MG63 (cell line): ENCODE measurements at regions not wholly inside any gene's neighbourhood (a gene's known extent, or its start where the extent isn't known, plus 50 kb on each side); places are given as distances from the start of the nearest gene placed in this dataset.

Experiments
- DNase-seq: peaks from one replicate; pipeline ENCODE4 v3.0.0-alpha.2; 2020
- H3K27me3 ChIP-seq: fragments of 250-450 bp; sonication (Bioruptor Pico); 2 replicates; pipeline ENCODE4 v1.5.1; 2020; ENCODE audit warnings: mild to moderate bottlenecking, moderate library complexity
- H3K36me3 ChIP-seq: fragments of 250-450 bp; sonication (Bioruptor Pico); 2 replicates; pipeline ENCODE4 v1.5.1; 2020; ENCODE audit warnings: mild to moderate bottlenecking, moderate library complexity
- H3K4me3 ChIP-seq: fragments of 250-450 bp; sonication (Bioruptor Pico); 2 replicates; pipeline ENCODE4 v1.5.1; 2020; ENCODE audit warnings: mild to moderate bottlenecking, moderate library complexity
- H3K9me3 ChIP-seq: fragments of 250-450 bp; sonication (Bioruptor Pico); 2 replicates; pipeline ENCODE4 v1.5.1; 2020; ENCODE audit warnings: mild to moderate bottlenecking, moderate library complexity

DNA sequence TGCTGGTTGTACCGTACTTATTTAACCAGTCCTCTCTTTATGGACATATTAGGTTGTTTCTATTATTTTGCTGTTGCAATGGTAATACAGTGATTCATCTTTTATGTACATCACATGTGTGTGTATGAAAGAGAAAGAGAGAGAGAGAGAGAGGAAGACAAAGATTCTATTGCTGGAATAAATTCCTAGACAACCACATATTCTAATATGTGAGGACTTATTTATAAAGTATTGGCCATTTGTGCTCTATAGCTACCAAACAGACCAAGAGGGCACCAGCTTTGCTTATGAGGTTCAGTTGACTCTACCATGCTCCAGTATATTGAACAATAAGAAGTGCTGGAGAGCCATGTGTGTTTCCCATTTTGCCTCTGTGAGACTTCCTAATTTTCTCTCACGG lies 513.5 kb downstream of the DMAC1 start:
- Histone ChIP-seq H3K9me3 (no peaks in the 10 kb centered on the region), H3K27me3 (no peaks in the 10 kb centered on the region), H3K4me3 (no peak overlapping the region), H3K36me3 (no peaks in the 10 kb centered on the region)
- DNase-seq: no peak

DNA sequence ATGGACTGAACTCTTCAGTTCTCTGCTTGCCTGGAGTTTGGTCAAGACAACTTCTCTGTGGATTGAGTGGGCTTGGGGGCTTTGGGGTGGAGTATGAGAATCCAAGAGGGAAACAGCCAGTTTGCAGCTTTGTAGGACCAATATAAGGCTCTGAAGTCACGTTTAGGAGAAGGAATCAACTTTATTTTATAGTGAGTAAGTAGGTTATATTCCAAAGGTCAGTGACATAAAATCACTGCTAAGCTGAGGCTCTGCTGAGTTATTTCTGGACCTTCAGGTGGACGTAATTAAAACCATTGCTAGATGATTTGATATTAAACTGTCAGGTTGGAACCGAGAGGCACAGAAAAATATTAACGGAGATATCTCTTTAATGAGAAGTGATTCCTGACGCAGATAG lies 514.4 kb downstream of the DMAC1 start:
- DNase-seq: no peak
- Histone ChIP-seq H3K27me3 (no peaks in the 10 kb centered on the region), H3K4me3 (no peak overlapping the region), H3K36me3 (no peaks in the 10 kb centered on the region), H3K9me3 (no peaks in the 10 kb centered on the region)

DNA sequence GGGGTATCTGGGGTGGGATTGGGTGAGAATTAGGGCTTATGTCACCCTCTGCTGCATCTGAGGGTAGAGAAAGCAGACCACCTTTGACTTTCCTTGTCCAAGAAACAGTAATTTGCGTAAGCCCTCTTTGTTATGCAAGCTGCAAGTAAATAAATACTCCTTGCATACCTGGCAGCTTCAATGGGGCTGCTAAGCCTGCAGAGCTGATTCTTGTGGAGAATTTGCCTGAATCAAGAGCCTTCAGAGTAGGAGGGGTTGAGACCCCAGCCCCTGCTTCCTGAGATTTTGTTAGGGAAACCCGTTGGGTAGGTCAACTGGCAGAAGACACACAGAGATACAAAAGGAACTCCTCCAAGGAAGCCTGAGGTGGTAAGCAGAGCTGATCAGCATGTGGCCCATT lies 515.1 kb downstream of the DMAC1 start:
- H3K4me3 ChIP-seq: no peak overlapping the region
- no peaks in the 10 kb centered on the region for H3K9me3 ChIP-seq
- no peaks in the 10 kb centered on the region for H3K36me3 ChIP-seq
- no peaks in the 10 kb centered on the region for H3K27me3 ChIP-seq
- no peak for DNase-seq

DNA sequence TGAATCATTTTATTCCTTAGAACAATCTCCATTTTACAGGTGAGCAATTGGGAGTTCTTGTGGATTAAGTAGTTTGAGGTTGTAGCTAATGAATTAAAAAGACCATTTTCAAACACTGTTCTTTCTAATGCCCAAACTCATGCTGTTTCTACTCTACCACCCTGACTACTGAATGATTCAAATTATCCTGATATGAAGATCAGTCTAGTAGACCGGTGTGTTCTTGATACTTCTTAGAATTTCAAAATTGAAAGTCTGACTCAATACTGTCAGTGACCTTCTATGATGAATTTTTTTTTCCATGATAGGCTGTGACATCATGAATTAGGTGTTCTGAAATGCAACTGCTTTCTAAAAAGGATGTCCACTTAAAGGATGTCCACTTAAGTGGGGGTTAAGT lies 515.5 kb downstream of the DMAC1 start:
- DNase-seq: no peak
- Histone ChIP-seq H3K9me3 (no peaks in the 10 kb centered on the region), H3K27me3 (no peaks in the 10 kb centered on the region), H3K36me3 (no peaks in the 10 kb centered on the region), H3K4me3 (no peak overlapping the region)

DNA sequence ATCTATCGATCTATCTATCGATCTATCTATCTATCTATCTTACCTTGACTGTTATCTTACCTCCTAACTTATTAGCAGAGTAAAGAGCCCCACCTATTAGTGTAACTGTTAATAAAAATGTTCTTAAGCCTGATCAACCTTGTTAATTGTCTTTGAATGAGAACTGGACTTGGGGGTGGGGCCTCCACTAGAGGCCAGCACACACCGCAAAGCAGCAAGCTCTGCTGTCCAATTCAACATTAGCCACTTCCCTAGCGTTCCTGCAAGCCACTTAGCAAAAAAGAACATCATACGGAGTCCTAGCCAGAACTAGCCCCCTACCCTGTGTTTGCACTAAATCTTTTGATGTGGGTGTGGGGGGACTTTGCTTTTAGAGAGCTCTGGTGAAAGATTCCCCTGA lies 515.8 kb downstream of the KDM4C start:
- no peaks in the 10 kb centered on the region for H3K27me3 ChIP-seq
- no peaks in the 10 kb centered on the region for H3K9me3 ChIP-seq
- no peak for DNase-seq
- no peaks in the 10 kb centered on the region for H3K36me3 ChIP-seq
- H3K4me3 ChIP-seq: no peak overlapping the region

DNA sequence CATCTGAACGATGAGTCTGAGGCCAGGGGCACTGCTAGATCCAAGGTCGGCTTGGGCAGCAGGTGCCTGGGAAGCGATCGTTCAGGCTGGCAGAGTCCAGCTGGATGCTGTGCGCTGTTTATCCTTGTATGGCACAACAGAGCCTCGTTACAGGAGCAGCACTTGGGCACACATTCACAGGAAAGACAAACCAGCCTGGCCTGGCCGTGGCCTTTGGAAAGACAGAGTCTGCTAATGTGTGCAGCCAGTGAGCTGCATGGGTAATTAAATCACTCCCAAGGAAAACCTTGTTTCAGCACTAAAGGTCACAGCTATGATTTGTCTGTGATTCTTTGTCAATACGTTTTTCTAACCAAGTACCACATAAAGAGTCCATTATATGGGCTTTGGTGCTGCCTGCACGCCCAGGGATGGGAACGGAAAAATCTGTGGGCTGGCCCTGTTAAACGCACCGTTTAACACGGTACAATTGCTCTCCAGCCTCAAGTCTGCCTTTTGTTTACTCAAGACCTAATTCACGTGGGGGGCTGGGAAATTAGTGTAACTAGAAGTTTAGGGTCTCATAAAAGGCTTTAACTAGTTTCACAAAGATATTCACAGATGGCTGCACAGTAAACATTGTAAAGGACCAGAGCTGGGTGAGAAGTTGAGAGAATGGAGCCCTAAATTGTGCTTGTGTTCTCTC lies 509.3 kb downstream of the KDM4C start:
- DNase-seq: no peak
- H3K27me3 ChIP-seq: no peaks in the 10 kb centered on the region

DNA sequence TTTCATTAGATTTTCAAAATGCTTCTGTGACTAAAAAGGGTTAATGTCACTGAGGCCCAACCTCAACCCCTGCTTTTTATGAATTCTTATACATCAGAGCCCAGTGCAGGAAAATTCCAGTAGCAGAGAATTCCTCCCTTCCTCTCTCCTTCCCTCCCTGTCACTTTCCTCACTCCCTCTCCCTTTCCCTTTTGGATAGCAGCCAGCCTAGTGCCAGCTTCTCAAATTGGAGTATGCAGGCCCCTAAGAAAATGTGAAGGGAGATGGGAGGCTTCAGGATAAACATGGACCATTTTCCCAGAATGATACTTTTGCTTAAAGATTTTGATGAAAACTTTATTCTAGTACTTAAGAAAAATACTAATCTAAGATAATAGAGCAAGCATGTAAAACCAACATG lies 507.4 kb downstream of the KDM4C start:
- H3K4me3 ChIP-seq: no peak overlapping the region
- H3K27me3 ChIP-seq: no peaks in the 10 kb centered on the region

More for the DNA sequence above, 509.3 kb downstream of the KDM4C start:
- Histone ChIP-seq H3K9me3 (no peaks in the 10 kb centered on the region), H3K4me3 (no peak overlapping the region), H3K36me3 (no peaks in the 10 kb centered on the region)

DNA sequence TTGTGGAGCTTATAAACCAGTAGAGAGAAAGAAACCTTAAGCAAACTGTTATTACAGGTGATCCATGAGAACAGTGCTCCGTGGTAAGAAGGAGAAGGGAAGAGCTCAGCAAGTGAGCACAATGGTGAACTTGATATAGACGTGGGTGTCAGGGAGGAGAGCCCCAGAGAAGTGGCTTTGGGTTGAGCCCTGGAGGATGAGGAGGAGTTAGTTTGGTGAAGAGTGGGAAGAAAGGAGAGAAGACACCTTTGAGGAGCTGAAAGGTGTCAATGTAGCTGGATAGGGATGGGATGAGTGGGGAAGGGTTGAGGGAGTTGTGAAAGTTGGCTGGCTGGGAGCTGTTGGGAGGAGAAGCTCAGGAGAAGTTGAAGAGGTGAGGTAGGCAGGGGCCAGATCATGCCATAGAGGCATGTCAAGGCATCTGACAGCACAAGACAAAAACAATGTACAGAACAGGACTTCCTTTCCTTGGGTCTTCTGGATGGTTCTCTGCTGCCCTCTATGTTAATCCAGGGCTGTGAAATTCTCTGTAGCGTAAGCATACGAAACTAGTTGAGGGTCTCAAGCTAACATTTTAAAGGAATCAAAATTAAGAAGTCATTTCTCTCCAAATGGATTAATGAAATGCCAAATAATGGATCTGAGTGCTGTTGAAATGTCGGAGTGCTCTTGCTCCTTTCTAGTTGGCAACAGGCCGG lies 501.9 kb downstream of the KDM4C start:
- no peaks in the 10 kb centered on the region for H3K27me3 ChIP-seq
- H3K4me3 ChIP-seq: no peak overlapping the region
- H3K9me3 ChIP-seq: no peaks in the 10 kb centered on the region
- H3K36me3 ChIP-seq: no peaks in the 10 kb centered on the region
- DNase-seq: no peak

More for the DNA sequence above, 507.4 kb downstream of the KDM4C start:
- no peaks in the 10 kb centered on the region for H3K9me3 ChIP-seq
- no peak for DNase-seq
- no peaks in the 10 kb centered on the region for H3K36me3 ChIP-seq

DNA sequence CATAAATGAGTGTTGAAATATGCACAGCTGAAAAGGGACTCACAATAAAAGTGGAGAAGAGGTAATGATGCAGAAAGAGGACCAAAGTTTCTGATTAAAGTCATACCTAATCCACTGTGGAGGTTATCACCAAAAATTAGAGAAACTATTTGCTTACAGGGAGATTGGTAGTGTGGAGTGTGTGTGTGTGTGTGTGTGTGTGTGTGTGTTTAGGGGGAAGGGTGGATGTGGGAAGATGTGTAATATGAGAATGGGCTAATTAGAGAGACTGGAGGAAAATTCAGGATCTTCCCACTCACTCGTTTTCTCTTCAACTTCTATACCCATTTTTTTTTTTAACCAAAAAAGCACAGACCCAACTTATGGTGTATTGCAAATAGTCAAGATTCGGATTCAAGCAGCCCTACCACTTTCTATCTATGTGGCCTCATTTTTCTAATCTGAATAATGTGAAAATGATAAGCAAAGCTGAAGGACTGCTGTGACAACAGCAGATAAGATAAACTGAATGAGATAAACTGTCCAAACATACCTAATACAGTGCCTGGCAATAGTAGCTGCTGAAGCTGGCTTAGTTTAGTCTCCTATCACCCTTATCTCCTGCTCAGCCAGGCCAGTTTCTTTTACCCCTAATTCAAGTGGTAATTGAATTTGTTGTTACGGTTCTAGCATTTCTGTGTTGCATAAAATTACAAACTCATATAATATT lies 501.1 kb downstream of the KDM4C start:
- no peaks in the 10 kb centered on the region for H3K27me3 ChIP-seq
- no peak overlapping the region for H3K4me3 ChIP-seq
- no peak for DNase-seq
- no peaks in the 10 kb centered on the region for H3K9me3 ChIP-seq
- H3K36me3 ChIP-seq: no peaks in the 10 kb centered on the region

DNA sequence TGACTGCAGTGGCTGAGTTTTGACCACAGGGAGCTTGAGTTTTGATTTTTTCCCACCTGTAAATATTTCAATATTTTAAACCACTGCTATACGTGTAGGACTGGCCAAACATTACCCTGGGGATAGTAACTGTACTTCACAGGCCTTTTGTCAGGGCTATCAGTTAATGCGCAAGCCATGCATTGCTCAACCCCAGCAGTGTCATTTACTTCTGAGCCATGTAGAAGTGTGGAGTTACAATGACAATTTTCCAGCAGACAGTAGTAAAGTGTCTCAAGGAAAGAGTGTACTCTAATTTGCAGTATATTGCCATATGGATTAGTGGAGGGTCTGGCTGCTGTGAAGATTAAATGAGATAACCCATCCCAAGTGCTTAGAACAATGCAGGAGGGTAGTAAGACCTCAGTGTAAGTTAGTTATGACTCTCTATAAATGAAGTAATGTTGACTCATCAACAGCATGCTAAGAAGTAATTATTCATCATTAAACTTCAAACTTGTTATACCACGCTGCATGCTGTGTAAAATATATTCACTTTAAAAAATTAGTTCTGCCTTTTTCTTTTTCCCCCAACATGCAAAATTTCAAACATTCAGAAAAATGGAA lies 489.2 kb downstream of the KDM4C start:
- Histone ChIP-seq H3K9me3 (no peaks in the 10 kb centered on the region), H3K4me3 (no peak overlapping the region), H3K27me3 (no peaks in the 10 kb centered on the region), H3K36me3 (no peaks in the 10 kb centered on the region)
- DNase-seq: no peak

DNA sequence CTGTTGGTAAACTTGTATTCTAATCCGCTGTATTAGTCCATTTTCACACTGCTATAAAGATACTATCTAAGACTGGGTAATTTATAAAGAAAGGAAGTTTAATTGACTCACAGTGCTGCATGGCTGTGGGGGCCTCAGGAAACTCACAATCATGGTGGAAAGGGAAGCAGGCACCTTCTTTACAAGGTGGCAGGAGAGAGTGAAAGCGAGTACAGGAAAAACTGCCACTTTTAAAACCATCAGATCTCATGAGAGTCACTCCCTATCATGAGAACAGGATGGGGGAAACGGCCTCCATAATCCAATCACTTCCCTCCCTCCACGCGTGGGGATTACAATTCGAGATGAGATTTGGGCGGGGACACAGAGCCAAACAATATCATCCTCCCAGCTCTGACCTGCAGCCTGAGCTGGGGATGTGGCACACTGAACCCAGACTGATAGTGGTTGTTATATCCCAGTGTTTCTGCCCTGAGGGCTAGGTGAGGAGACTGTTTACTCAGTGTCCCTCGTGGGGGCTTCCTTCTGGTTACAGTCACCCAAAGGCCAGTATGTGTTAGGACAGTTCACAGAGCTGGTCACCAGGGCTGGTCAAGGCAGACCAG lies 488.3 kb downstream of the KDM4C start:
- Histone ChIP-seq H3K27me3 (no peaks in the 10 kb centered on the region), H3K9me3 (no peaks in the 10 kb centered on the region), H3K4me3 (no peak overlapping the region), H3K36me3 (no peaks in the 10 kb centered on the region)
- no peak for DNase-seq

DNA sequence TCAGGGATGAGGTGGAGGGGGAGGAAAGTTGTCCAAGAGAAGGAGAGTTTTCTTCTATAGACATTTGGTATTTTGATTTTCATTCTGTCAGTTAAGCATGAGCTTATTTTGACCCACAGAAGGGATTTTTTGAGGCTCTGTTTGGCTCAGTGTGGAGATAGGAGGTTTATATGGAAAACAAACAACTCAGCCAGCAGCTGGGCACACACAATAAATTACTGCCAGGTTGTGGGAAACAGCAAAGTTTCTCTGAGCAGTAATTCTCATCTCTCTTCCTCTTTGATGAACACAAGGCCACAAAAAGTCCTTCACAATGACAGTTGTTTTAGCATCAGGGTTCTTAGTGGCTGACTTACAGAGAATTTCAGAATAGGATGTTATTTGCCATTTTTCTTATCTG lies 486.1 kb downstream of the KDM4C start:
- Histone ChIP-seq H3K4me3 (no peak overlapping the region), H3K27me3 (no peaks in the 10 kb centered on the region), H3K9me3 (no peaks in the 10 kb centered on the region), H3K36me3 (no peaks in the 10 kb centered on the region)
- no peak for DNase-seq

DNA sequence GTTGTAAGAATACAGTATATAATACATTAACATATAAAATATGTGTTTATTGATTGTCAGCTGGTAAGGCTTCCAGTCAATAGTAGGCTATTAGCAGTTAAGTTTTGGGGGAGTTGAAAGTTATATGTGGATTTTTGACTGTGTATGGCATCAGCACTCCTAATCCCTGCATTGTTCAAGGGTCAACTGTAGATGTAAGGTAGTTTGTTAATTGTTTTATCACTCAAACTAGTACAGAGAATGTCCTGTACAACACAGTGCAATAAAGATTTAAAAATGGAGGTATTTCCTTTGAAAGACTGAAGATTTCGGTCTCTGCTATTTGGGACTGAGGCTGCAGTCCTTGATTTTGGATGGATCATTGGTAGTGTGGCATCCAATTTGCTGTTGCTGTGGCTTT lies 484.4 kb downstream of the KDM4C start:
- Histone ChIP-seq H3K36me3 (no peaks in the 10 kb centered on the region), H3K4me3 (no peak overlapping the region), H3K9me3 (no peaks in the 10 kb centered on the region), H3K27me3 (no peaks in the 10 kb centered on the region)
- DNase-seq: no peak

DNA sequence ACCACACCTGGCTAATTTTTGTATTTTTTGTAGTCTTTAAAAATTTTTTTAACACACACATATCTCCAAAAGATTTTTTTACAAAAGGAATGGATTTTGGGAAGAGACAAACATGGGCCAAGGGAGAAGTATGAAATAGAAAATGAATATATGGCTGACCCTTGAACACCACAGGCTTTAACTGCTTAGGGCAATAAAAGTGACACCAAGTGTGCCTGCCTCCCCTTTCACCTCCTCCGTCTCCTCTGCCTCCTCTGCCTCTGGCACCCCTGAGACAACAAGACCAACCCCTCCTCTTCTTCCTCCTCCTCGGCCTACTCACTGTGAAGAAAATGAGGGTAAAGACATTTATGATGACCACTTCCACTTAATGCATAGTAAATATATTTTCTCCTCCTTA lies 483.9 kb downstream of the KDM4C start:
- Histone ChIP-seq H3K36me3 (no peaks in the 10 kb centered on the region), H3K9me3 (no peaks in the 10 kb centered on the region), H3K4me3 (no peak overlapping the region), H3K27me3 (no peaks in the 10 kb centered on the region)
- no peak for DNase-seq

DNA sequence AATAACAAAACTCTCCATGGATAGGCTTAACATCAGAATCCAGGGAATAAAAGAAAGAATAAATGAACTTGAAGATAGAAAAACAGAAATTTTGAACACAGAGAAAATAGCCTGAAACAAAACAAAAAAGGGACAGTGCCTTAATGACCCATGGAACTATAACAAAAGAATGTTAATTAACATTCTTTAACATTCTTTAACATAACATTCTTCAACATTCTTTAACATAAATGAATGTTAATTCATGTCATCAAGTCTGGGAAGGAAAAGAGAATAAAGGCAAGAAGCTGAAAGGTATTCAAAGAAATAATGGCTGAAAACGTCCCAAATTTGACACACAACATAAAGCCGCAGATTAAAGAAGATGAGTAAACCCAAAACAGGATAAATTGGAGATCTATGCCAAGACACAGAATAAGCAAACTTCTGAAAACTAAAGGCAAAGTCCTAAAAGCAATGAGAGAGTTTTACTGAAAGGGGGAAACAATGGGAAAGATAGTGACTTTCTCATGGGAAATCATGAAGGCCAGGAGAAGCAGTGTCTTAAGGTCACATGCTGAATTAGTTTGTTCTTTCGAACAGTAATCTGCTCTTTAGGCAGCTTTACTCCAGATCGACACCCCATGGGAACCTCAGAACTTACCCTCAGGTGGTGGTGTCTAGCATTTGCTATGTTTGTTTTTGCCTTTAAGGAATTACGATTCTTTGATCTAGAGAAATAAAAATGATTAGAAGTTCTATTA lies 483.0 kb downstream of the KDM4C start:
- Histone ChIP-seq H3K9me3 (no peaks in the 10 kb centered on the region), H3K27me3 (no peaks in the 10 kb centered on the region), H3K4me3 (no peak overlapping the region), H3K36me3 (no peaks in the 10 kb centered on the region)
- no peak for DNase-seq

DNA sequence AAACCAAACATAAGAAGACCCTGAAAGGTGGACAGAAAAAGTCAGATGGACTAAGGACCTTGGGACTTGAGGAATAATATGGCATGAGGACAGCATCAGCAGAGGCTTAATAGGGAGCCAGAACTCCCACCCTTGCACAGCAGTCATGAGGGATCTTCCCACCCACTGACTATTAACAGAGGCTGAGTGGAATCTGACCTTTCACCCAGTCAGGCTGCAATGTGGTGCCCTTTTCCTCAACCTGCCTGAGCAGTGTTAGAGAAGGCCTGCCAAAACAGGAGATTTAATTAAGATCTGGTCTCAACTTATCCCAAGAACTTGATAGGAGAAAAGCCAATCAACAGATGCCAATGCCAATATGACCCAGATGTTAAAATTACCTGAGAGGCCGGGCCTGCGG lies 481.9 kb downstream of the KDM4C start:
- no peaks in the 10 kb centered on the region for H3K27me3 ChIP-seq
- H3K9me3 ChIP-seq: no peaks in the 10 kb centered on the region
- no peaks in the 10 kb centered on the region for H3K36me3 ChIP-seq
- DNase-seq: no peak
- H3K4me3 ChIP-seq: no peak overlapping the region
